ENCODE measurements at regions not wholly inside any gene's neighbourhood (a gene's known extent, or its start where the extent isn't known, plus 50 kb on each side); places are given as distances from the start of the nearest gene placed in this dataset.

DNA sequence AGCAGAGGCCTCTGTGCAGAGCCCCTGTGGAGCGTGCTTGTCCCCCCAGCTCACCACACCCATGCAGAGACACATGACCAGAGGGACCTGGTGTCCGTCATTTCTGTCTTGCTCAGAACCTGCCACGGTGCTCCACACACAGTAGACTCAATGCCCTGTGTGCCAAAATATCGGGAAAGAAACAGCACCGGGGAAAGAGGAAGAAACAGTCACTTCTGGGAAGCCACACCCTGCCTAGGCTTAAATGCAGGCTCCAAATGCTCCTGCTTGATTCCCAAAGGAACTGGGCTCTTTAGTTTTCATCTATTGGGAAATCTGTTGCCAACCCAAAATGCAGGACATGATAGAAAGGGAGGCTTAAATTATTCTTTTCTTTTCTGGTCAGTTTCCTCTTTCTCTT lies 503.9 kb downstream of the CD83 start:
- no peak for DNase-seq

DNA sequence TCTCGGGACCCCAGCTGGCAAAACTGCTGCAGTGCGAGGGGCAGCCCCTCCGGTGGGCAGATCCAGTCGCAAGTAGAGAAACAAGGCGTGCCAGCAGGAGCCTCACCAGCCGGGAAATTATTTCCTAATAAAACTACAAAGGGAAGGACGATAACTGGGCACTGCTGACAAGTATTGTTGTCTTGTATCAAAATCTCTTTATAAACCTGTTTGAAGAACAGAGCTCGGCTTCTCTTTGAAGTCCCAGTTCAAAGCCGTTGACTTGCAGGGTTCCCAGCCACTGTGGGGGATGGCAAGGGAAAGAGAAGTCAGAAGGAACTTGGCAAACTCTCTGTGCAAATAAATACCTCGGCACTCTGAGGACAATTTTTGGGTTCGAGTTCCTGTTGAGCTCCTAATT lies 504.5 kb downstream of the CD83 start:
- no peak for DNase-seq

DNA sequence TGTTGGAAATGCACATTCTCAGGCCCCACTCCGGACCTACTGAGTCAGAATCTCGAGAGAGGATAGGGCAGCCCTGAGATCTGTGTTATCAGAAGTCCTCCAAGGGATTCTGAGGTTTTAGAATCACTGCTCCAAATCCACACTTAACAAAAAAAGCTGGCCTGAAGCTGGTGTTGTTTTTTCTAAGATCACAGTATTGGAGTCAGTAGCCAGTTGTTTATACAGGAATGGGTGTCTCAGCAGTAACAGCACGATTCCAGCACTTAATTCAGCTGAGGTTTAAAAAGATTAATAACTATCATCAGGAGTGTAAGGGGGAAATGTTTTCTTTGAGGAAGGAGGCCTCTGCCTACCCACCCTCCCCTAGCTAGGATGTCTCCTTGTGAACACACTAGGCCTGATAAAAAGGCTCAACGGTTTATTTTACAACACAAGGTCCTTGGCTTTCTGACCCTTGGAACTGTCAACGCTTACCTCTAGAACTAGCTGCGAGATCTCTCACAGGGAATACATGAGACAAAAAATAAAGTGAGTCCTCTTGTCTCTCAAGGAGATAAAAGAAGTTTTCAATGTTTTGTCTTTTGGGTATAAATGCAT lies 505.4 kb downstream of the CD83 start:
- no peak for DNase-seq

DNA sequence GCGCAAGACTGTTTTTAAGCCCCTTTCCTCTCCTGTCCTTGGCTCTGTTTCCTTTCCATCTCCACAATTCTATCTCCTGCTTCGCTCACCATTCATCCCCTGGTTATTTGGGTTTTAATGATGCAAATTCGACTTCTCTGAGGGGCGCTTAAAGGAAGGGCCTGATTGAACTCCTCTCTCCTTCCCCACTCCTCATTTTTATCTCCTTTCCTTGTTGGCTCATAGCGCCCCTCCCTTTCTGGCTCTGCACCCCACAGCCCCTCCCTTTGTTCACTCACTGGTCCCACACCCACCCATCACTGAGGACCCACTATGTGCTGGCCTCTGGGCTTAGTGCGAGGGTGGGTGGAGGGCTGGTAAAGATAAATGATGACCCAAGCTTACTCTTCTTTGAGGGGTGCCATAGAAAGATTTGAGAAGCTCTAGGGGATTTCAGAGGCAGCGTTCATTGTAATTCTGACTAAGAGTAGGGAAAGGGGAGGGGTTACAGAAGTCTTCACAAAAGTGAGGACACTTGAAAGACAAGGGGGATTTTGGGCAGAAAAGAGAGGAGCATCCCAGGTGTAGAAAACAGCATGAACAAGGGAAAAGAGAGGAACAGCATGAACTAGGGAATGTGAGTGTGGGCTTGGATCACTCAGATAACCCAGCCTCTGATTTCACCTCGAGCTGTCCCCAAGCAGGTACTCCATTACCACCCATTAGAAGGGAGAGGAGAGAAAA lies 507.8 kb downstream of the CD83 start:
- no peak for DNase-seq

DNA sequence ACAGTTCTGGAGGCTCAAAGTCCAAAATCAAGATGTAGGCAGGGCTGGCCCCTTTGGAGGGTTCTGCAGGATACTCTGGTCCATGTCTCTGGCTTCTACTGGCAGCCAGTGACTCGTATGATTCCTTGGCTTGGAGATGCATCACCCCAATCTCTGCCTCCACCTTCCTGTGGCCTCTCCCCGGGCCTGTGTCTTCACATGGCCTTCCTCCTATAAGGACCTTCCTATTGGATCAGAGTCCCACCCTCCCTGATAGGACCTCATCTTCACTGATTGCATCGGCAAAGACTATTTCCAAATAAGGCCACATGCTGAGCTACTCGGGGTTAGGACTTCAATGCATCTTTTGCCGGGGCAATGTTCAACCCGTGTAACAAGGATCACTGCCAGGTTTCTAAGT lies 509.0 kb downstream of the CD83 start:
- DNase-seq, result no peak

DNA sequence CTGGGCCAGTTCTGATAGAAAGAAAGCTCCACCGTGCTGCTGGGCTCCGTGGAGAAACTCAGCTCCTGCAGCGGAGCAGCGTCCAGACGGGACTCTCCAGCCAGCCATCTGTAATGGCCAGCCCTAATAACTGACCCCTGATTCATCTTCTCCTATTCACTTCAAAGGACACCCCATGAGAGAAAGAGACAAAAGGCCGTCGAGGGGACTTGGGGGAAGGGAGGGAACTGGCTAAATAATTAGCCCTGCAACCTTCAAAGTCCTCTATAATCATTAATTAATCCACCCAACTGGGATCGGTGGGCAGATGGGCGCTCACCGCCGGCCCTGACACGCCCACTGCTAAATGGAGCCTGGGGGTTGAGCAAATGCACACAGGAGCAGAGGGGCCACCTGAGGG lies 512.4 kb downstream of the CD83 start:
- DNase-seq, result no peak

DNA sequence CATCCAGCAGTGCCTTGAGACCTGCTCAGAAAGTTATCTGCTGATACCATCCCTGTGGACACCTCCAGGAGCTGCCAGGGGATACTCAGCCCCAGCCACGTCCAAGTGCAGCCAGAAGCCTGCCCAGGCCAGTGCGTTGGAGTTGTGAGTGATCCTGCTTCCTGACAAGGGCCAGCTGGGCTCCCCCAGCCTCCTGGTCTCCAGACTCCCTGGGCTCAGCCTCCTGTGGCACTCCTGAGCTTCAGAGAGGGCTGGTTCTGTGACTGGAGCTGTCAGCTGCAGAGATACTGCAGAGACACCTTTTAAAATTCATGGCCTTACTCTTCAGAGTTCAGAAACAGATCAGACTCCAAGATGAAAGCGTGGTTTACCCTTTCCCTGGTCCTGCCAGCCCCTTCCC lies 515.9 kb downstream of the CD83 start:
- no peak for DNase-seq

DNA sequence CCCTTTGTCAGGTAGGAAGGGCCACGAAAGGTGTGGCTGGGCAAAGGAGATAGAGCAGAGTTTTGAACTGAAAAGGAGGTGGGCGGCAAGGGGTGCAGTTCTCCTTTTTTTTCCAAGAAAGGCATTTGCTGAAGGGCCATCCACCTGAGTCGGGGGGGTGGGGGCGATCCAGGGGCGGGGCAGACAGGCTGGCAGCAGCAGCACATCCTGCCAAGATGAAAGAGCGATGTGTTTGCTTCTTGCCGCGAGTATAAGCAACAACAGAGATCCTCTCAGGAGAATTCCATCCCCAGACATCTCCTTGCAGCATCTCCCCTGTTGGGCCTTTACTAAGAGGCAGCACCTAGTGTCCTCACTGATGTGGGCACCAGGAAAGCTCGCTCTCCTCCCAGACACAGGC lies 516.5 kb downstream of the CD83 start:
- DNase-seq, result no peak

DNA sequence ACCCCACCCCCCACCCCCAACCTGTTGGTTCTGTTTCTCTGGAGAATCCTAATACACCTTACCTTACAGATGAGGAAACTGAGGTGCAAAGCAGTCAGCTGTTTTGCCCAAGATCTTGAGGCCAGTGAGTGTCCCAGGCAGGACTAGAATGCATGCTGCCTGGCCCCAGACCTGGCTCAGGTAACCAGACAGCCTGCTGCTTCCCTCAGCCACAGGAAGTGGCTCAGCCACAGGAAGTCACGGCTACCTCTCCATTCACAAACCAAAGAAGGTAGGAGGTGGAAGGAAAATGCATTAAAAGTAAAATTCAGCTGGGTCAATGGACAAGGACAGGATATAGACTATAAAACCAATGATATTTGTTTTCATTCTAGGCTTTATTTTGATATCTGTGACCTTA lies 517.6 kb downstream of the CD83 start:
- no peak for DNase-seq

DNA sequence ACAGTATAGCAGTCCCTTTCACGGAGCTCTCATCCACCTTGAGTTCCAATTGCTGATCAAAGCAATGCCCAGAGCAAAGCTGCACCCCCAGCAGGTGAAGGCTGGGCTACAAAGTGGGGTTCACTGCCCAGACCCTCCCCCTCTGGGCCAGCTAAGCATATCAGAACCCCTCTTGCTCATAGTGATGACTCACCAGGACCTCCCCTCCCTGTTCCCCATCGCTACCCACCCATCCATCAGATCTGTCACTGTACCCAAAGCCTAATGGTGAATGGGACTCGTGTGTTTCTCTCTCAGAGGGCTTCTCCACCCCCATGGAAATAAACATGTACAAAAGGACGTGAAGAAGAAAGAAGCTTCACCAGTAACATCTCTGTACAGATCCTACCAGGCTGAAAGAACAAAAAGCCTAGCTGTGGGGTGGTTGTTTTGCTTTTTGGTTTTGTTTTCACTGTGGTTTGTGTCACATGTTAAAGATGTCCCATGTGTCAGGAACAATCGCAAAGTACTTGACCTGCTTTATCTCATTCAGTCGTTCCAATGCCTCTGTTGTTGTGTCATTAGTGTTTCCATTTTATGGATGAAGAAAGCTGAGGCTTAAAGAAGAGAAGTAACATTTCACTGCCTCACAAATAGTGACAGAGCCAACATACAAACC lies 518.5 kb downstream of the CD83 start:
- DNase-seq, result no peak

DNA sequence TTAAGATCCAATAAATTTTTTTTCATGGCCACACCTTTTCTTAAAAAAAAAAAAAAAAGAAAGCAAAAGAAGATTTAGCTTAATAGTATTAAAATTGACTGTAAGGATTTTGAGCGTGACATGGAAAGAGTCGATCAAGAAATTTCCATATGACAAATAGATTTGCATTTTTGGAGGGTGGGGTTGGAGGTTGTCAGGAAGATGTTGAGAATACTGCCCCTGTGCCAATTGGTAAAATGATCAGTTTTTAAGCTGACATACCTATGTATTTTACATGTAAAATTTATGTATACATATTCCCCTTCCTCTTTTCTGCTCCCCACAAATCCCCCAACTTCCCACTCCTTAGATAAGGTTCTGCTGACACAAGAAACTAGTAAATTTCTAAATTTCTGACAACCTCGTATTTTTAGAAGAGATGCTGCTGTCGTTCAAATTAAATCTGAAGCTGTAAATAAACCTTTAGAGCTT lies 520.9 kb downstream of the CD83 start:
- DNase-seq, result peak; percentile 58 to 59

DNA sequence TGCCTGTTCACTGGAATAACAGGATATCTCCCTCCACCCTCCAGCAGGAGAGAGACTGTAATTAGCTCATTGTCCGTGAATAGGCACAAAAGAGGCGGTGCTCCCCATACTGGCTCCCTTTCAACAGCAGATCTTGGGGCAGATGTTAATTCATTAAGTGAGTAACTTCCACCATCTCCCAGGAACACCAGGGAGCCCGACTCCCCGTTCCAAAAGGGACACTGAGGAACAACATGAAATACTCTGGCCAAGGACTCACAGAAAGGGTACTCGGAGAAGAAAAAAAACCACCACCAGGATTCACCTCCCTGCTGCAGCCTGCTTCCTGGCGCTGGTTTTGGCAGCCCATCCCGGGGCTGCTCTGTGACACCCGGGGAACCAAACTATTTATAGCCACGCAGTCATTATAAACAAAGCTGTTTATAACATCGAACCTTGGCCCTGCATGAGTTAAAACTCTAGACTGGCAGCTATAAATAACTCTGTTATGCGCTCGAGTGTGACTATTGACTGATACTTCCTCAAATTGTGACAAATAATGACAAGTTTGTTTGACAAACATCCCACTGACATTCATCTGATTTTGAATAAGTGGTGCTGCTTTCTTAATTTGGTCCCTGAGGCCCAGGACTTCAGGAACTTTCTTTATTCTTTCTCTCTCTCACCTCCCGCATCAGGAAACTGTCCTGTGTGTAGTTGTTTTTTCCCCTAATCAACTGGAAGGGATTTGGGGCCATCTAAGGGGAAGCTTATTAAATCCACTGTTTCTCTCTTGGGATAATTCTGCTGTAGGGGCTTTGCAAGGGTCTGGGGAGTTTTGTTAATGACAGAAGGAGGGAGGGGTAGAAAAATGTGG lies 521.6 kb downstream of the CD83 start:
- DNase-seq, result peak in 1 of 2 experiments; percentile 33

DNA sequence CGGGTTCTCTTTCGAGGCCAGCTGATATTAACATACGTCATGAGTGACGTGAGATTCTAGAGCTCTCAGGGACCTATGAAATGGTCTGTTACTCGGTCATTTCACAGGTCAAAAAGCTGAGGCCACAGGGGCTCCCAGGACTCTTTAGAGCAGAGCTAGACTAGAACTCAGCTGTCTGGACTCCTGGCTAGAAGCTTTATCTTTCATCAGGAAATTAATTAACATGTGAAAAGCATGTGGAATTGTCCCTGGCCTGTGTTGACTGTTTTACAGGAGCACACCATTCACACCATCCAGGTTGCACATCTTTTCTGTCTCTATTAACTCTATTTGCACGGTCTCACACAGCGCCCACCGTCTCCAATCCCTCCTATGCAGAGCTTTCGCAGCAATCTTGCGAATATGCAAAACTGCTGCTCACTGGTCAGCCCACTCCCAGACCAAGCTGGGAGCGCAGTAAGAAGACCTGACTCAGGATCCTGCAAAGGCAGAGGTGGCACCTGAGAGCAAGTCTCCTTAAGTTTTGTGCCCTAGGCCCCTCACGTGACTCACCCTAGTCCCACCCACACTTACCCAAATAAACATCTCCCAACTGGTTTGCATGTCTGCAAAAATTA lies 522.5 kb downstream of the CD83 start:
- peak; percentile 29 to 50 for DNase-seq

DNA sequence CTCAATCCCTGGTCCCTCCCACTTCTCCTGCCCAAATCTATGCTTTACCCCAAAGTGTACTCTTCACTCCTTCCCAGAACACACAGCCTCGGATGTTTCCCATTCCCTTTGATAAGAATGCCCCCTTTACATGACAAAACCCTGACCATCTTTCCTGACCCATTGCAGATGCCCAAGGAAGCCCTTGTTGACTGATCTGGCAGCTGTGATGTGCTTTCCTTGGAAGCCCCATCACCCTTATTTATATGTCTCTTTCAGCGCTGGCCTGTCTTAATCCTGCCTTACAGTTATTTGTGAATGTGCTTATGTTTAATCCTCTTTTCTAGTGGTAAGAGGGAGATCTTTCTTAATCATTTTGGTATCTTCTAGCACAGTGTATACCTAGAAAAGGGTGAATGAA lies 523.1 kb downstream of the CD83 start:
- no peak for DNase-seq

DNA sequence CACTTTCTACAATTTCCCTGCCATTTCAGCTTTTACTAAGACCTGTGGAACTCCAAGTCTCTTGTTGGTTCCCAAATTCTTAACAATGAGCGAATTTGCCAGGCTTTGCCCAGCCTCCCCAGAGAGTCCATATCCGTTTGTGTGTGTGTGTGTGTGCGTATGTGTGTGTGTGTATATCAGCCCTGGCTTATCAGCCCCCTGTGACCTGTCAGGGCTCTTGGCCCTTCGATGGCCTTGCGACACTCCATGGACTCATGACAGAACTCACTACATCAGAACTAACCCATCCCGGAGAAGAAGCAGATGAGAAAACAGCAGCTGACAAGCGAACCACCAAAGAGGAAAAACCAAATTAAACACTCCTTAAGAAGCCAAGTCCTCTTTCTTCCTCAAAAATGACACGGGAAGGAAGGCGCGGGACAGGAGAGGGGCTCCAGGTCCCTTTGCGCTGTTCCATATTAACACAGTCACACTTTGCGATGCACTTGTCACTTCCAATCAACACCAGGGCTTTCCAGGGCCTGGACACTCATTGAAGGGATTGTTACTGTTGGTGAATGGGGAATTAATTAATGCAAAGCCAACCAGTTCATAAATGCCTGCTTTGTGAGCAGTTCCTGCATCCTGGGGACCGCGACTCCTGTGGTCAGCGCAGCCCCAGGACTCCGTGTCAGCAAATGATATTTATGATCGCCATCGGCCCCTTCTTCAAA lies 524.0 kb downstream of the CD83 start:
- DNase-seq, result peak in 1 of 2 experiments; percentile 48

DNA sequence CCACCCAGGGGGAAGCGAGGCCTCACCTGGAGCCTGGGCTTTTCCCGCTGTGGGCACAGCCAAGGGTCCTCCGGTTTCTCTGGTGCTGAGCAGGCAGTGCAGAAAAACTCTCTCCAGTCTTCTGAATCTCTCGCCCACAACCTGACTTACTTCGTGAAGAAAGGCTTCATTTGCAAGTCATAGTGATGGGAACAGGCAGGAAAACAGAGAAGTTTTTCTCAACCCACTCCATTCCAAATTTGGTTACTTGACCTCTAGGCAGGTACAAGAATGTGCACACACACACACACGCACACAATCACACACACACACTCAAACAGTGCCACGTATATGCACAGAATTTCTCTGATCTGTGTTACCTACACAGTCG lies 524.5 kb downstream of the CD83 start:
- DNase-seq, result peak in 1 of 2 experiments; percentile 48

DNA sequence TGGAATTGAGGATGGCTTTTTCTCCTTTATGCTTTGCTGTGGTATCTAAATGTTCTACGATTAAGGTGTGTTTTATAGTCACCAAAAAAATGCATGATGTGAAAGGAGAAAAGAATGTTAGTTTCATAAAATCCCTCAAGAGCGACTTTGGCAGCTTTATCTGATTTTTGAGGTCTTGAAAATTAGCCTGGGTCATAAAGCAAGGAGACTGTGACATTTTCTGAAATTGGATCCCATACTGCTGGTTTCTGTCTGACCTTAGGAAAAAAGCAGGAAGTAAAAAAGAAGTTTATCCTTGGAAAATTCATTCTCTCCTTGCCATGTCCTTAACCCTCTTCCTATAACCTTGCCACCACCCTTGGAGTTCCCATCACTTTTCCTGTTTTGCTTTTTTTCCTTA lies 525.3 kb downstream of the CD83 start:
- DNase-seq, result no peak

DNA sequence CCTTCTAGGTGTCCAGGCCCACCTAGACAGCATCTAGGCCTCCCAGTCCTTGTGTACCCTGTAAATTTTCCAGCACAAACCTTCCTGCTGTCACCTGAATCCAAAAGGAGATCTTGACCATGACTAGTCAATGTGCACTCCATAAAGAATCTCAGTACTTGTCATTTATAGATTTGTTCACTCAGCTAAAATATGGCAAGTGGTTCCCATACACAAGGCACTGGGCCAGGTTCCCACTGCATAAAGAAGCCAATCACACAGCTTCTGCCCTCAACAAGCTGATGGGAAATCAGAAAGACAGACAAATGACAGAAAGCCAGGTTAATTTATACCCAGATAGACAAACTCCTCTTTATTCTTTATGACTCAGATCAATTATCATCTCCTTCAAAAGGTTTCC lies 526.8 kb downstream of the CD83 start:
- no peak for DNase-seq

DNA sequence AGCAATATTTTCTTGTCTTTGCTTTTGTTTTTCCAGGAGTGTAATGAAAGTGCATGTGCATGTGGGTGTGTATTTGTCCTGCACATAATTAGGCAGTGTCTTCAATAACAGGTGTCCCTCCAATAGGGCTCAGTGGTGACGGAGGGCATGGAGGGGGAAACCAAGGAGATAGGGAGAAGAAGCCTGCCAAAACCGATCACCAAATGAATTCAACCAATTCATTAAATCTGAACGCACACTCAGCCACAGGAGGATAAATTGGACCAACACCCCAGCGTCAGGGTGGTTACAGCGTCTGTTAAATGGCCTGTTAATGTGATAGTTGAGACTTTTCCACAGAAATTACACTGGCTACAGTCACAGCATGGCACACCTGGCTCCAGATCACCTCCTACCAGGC lies 527.6 kb downstream of the CD83 start:
- DNase-seq, result no peak

DNA sequence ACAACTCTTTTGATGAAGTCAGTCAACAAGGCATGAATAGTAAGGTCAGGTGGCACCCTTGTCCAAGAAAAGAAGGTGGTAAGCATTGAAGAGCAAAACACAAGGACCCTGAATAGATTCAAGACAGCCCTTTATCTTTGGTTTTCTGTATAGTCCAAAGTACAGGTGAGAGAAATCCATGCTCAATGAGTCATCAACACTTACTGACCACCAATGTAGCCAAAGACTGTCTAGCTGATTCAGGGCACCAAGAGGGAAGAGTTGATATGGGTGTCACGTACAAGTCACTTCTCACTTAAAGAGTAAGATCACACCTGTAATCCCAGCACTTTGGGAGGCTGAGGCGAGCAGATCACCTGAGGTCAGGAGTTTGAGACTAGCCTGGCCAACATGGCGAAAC lies 528.3 kb downstream of the CD83 start:
- no peak for DNase-seq

DNA sequence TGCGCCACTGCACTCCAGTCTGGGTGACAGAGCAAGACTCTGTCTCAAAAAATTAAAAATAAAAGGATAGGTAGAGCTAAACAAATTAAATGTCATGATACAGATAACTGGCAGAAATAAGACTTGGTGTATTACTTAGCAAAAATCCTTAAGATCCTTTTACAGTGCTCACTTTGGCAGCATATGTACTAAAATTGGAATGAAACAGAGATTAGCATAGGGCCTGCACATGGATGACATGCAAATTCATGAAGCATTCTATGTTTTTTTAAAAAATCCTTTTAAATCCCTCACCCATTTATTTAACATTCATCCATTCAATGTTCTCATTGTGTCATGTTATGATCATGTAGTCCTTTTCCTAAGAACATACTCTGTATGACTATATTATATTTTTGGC lies 528.8 kb downstream of the CD83 start:
- no peak for DNase-seq

DNA sequence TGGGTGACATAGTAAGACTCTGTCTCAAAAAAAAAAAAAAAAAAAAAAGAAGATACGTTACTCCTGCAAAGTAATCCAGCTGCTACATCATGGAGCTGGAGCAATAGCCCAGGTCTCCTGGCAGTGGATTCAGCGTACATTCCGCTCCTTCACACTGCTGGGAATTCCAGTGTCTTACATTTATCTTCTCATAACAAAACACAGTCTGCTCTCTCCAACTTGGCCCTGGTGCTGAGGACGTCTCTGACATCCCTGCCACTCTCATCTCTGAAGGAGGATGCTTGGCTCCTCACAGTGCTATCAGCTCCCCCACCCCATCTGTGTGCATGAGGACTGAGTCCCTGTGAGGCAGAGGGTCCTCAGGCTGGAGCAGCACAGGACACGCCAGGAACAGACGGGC lies 529.8 kb downstream of the CD83 start:
- no peak for DNase-seq

All from NCI-H526 (cell line).